ENCODE measurements at regions not wholly inside any gene's neighbourhood (a gene's known extent, or its start where the extent isn't known, plus 50 kb on each side); places are given as distances from the start of the nearest gene placed in this dataset.

DNA sequence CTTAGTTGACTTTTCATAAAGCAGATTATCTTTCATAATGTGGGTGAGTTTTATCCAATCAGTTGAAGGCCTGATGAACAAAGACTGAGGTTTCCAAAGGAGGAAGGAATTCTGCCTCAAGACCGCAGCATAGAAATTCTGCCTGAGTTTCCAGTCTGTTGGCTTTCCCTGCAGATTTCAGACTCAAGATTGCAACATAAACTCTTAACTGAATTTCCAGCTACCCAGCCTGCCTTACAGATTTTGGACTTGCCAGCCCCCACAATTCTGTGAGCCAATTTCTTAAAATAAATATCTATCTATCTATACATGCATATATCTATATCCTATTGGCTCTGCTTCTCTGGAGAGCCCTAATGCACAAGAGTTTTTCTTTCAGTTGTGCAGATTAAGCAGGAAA is 57.3 kb upstream of the SMLR1 start:
- Mint-ChIP-seq H3K4me1 (no peaks in the 10 kb centered on the region), H3K36me3 (ENCODE audit: low read depth) (no peaks in the 10 kb centered on the region), H3K9me3 (ENCODE audit: low read depth) (no peaks in the 10 kb centered on the region), H3K27ac (no peak overlapping the region), H3K4me3 (no peak overlapping the region), H3K27me3 (no peaks in the 10 kb centered on the region)
- DNase-seq (no peak), ATAC-seq (no peak)
- ChIA-PET CTCF (no interaction called here), POLR2A (no interaction called here)
- intact Hi-C loops (cut with DNase I, micrococcal nuclease): no loop called here

DNA sequence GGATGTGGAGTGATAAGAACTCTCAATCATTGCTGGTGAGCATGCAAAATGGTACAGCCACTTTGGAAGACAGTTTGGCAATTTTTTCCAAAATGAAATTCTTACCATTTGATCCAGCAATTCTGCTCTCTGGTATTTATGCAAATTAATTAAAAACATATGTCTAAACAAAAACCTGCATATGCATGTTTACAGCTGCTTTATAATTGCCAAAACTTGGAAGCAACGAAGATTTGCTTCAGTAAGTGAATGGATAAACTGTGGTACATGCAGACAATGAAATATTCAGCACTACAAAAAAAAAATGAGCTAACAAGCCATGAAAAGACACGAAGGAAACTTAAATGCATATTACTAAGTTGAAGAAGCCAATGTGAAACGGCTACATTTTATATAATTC is 55.5 kb upstream of the SMLR1 start:
- peaks cover 5% of the 10 kb centered on the region for H3K4me1 Mint-ChIP-seq
- DNase-seq (no peak), ATAC-seq (no peak)
- ChIA-PET CTCF (no interaction called here), POLR2A (no interaction called here)
- H3K9me3 Mint-ChIP-seq (ENCODE audit: low read depth): no peaks in the 10 kb centered on the region
- H3K27ac Mint-ChIP-seq: no peak overlapping the region
- no peak overlapping the region for H3K4me3 Mint-ChIP-seq
- H3K27me3 Mint-ChIP-seq: no peaks in the 10 kb centered on the region
- intact Hi-C loops (cut with DNase I, micrococcal nuclease): no loop called here
- H3K36me3 Mint-ChIP-seq (ENCODE audit: low read depth): no peaks in the 10 kb centered on the region

- ChIA-PET POLR2A (no interaction called here), CTCF (interaction anchor here (0.6 to 1.6 kb wide), 2 partner anchors 24 to 490 kb away, joined by 3 read pairs; no protein-coding TSS in a partner anchor)
- Mint-ChIP-seq H3K4me3 (no peak overlapping the region), H3K27me3 (no peaks in the 10 kb centered on the region), H3K27ac (no peak overlapping the region), H3K4me1 (peaks cover 12% of the 10 kb centered on the region), H3K36me3 (ENCODE audit: low read depth) (no peaks in the 10 kb centered on the region), H3K9me3 (ENCODE audit: low read depth) (no peaks in the 10 kb centered on the region)
- ATAC-seq: no peak
- intact Hi-C loops (cut with DNase I, micrococcal nuclease): no loop called here
- DNase-seq: no peak
Observed at GRCh38 chr6:130773860-130774259, 53.3 kb upstream of the SMLR1 start.

DNA sequence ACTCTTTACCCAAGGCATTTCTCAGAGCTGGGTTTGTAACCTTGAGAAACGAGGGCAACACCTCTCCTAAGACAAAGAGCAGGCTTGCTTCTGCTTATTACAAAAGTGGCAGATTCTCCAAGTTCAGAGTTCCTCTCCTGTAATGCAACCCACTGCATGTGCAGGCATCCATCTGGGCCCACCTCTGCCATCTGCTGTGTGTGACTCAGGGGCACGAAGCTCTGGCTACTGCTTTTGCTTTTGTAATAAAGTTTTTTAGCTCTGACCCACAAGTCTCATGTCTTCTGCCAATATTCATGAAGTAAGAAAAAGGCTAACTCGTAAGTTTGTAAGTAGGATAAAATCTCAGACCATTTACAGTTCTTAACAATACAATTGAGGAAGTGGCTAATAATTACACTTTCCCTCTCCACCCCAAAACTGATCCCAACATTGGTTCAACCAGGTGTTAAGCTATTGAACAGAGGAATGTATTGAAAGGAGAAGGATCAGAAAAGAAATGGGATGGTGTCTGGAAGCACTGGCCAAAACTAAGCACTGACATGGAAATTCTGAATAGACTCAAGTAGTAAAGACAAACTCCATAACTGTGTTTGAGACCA is 51.7 kb upstream of the SMLR1 start:
- peaks cover 28% of the 10 kb centered on the region for H3K4me1 Mint-ChIP-seq
- no peak for DNase-seq
- H3K27ac Mint-ChIP-seq: no peak overlapping the region
- no peak for ATAC-seq
- ChIA-PET CTCF (interaction anchor here (1.0 to 1.6 kb wide), 2 partner anchors 26 to 58 kb away, joined by 3 read pairs; no protein-coding TSS in a partner anchor), POLR2A (no interaction called here)
- H3K4me3 Mint-ChIP-seq: no peak overlapping the region
- H3K9me3 Mint-ChIP-seq (ENCODE audit: low read depth): peaks cover 3% of the 10 kb centered on the region
- intact Hi-C loops (cut with DNase I, micrococcal nuclease): no loop called here
- no peaks in the 10 kb centered on the region for H3K36me3 Mint-ChIP-seq (ENCODE audit: low read depth)
- H3K27me3 Mint-ChIP-seq: no peaks in the 10 kb centered on the region

GRCh38 chr6:130776287-130776925 is 50.8 kb upstream of the SMLR1 start:
- no peaks in the 10 kb centered on the region for H3K36me3 Mint-ChIP-seq (ENCODE audit: low read depth)
- DNase-seq (no peak), ATAC-seq (no peak)
- H3K27ac Mint-ChIP-seq: no peak overlapping the region
- H3K4me1 Mint-ChIP-seq: peaks cover 37% of the 10 kb centered on the region
- H3K9me3 Mint-ChIP-seq (ENCODE audit: low read depth): peaks cover 3% of the 10 kb centered on the region
- intact Hi-C loops (cut with DNase I, micrococcal nuclease): no loop called here
- H3K4me3 Mint-ChIP-seq: no peak overlapping the region
- POLR2A ChIA-PET: no interaction called here
- CTCF ChIA-PET: no interaction called here
- no peaks in the 10 kb centered on the region for H3K27me3 Mint-ChIP-seq
